ENCODE measurements at regions not wholly inside any gene's neighbourhood (a gene's known extent, or its start where the extent isn't known, plus 50 kb on each side); places are given as distances from the start of the nearest gene placed in this dataset.
A peak's percentile ranks its signal among the peaks of the same experiment; 100 is the strongest.

DNA sequence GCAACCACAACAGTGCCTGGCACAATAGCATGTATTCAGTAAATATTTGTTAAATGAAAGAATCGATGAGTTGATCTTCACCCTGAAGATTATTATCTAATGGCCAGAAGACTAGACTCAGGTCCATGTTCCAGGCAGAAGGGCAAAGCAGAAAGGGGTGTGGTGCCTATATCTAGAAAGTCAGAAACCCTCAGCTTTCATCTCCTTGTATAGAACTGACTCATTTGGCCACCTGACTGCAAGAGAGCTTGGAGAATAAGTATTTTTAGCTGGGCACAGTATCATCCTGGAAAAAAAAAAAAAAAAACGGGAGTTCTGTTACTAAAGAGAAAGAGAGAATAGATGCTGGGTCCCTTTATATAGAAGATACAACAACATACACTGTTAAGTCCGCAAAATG is 69.7 kb upstream of the SPRED1 start:
- no peak for FAIRE-seq
- DNase-seq = no peak
- no peak overlapping the region for H3K9ac ChIP-seq (ENCODE audit: low read length in 3 of 3)
- TF ChIP-seq, protein P1, sequence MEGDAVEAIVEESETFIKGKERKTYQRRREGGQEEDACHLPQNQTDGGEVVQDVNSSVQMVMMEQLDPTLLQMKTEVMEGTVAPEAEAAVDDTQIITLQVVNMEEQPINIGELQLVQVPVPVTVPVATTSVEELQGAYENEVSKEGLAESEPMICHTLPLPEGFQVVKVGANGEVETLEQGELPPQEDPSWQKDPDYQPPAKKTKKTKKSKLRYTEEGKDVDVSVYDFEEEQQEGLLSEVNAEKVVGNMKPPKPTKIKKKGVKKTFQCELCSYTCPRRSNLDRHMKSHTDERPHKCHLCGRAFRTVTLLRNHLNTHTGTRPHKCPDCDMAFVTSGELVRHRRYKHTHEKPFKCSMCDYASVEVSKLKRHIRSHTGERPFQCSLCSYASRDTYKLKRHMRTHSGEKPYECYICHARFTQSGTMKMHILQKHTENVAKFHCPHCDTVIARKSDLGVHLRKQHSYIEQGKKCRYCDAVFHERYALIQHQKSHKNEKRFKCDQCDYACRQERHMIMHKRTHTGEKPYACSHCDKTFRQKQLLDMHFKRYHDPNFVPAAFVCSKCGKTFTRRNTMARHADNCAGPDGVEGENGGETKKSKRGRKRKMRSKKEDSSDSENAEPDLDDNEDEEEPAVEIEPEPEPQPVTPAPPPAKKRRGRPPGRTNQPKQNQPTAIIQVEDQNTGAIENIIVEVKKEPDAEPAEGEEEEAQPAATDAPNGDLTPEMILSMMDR (IDR thresholded peaks at IDR 0.05; ENCODE audit: borderline replicate concordance, extremely low read depth, insufficient read depth) = no peak
- H3K4me1 ChIP-seq (ENCODE audit: control insufficient read depth in 2 of 3, insufficient read depth in 2 of 3, low read depth in 1 of 3, low read length in 3 of 3) = peaks cover 0 to 3% (median 3%) of the 10 kb centered on the region in 3 donors
- no peak overlapping the region for H3K27ac ChIP-seq (ENCODE audit: low read depth in 2 of 2, low read length in 2 of 2)
- H3K4me3 ChIP-seq (ENCODE audit: low read length in 3 of 3) = no peak overlapping the region
- no peaks in the 10 kb centered on the region for H3K36me3 ChIP-seq (ENCODE audit: control insufficient read depth in 2 of 3, insufficient read depth in 3 of 3, low read length in 3 of 3)
- no peaks in the 10 kb centered on the region for H3K27me3 ChIP-seq (ENCODE audit: control insufficient read depth, insufficient read depth, low read length)
- H3K9me3 ChIP-seq (ENCODE audit: control insufficient read depth in 2 of 3, insufficient read depth in 1 of 3, low read length in 3 of 3) = no peaks in the 10 kb centered on the region
- intact Hi-C loops (cut with DNase I) = no loop called here

DNA sequence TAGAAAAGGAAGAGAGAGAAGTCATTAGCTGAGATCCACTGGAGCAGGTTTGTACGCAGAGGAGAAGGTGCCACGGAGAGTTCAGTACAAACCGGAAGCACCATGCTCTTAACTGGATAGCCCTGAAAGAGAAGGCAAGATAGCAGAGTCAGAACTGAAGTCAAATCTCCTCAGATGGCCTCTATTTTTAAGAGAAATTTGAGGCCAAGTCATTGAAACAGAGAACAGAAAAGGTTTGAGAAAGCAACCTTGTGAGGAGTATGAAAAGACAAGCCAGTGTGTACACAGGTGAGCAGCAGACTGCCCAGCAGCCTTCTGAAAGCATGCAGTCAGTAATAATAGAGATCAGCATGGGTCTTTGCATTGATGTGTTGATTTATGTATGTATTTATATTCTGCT is 66.1 kb upstream of the SPRED1 start:
- H3K27me3 ChIP-seq (ENCODE audit: control insufficient read depth, insufficient read depth, low read length) = no peaks in the 10 kb centered on the region
- H3K9ac ChIP-seq (ENCODE audit: low read length in 3 of 3) = no peak overlapping the region
- H3K36me3 ChIP-seq (ENCODE audit: control insufficient read depth in 2 of 3, insufficient read depth in 3 of 3, low read length in 3 of 3) = no peaks in the 10 kb centered on the region
- no peaks in the 10 kb centered on the region for H3K9me3 ChIP-seq (ENCODE audit: control insufficient read depth in 2 of 3, insufficient read depth in 1 of 3, low read length in 3 of 3)
- H3K4me3 ChIP-seq (ENCODE audit: low read length in 3 of 3) = no peak overlapping the region
- TF ChIP-seq, protein P1 (IDR thresholded peaks at IDR 0.05; ENCODE audit: borderline replicate concordance, extremely low read depth, insufficient read depth) = no peak
- no peak for DNase-seq
- H3K27ac ChIP-seq (ENCODE audit: low read depth in 2 of 2, low read length in 2 of 2) = no peak overlapping the region
- no peak for FAIRE-seq
- H3K4me1 ChIP-seq (ENCODE audit: control insufficient read depth in 2 of 3, insufficient read depth in 2 of 3, low read depth in 1 of 3, low read length in 3 of 3) = peaks cover 0 to 6% (median 3%) of the 10 kb centered on the region in 3 donors
- intact Hi-C loops (cut with DNase I) = no loop called here

DNA sequence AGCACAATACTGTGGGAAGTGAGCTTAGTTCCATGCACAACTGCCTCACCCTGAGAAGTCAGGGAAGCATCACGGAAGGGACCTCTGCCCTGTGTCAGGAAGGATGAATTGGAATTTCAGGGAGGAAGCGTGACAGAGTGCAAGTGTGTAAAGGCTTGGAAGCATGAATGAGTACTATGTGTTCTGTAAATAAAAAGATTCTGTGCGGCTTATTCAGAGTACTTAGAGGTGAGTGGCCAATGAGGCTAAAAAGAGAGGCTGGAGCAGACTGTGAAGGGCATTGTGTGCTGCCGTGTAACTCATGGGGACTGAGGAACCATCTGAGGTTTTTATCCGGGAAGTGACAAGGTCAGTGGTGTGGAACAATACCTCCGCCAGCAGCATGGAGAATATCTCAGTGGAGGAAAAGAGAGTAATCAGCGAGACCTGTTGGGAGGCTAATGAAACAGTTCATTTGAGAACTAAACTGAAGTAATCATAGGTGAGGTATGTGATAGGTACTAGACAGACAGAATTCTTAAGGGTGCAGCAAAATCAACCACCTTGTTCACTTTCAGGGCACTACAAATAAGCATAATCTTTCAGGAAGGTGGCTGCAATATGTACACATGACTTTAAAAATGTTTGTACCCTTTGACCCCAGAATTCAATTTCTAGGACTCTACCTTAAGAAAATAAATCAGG is 64.9 kb upstream of the SPRED1 start:
- DNase-seq (peak in 3 of 5 donors; percentile 35 to 62 (median 50)), FAIRE-seq (no peak)
- H3K36me3 ChIP-seq (ENCODE audit: control insufficient read depth in 2 of 3, insufficient read depth in 3 of 3, low read length in 3 of 3) = no peaks in the 10 kb centered on the region
- H3K27ac ChIP-seq (ENCODE audit: low read depth in 2 of 2, low read length in 2 of 2) = no peak overlapping the region
- no peaks in the 10 kb centered on the region for H3K9me3 ChIP-seq (ENCODE audit: control insufficient read depth in 2 of 3, insufficient read depth in 1 of 3, low read length in 3 of 3)
- H3K4me1 ChIP-seq (ENCODE audit: control insufficient read depth in 2 of 3, insufficient read depth in 2 of 3, low read depth in 1 of 3, low read length in 3 of 3) = peaks cover 0 to 6% (median 3%) of the 10 kb centered on the region in 3 donors
- TF ChIP-seq, protein P1 (IDR thresholded peaks at IDR 0.05; ENCODE audit: borderline replicate concordance, extremely low read depth, insufficient read depth) = no peak
- intact Hi-C loops (cut with DNase I) = no loop called here
- peak overlapping the region in 1 of 3 donors; percentile 21 for H3K4me3 ChIP-seq (ENCODE audit: low read length in 3 of 3)
- H3K27me3 ChIP-seq (ENCODE audit: control insufficient read depth, insufficient read depth, low read length) = no peaks in the 10 kb centered on the region
- H3K9ac ChIP-seq (ENCODE audit: low read length in 3 of 3) = no peak overlapping the region
